Heart left ventricle (tissue), 13 donors: ENCODE measurements at regions not wholly inside any gene's neighbourhood (a gene's known extent, or its start where the extent isn't known, plus 50 kb on each side); places are given as distances from the start of the nearest gene placed in this dataset.

Source experiments
- POLR2A ChIP-seq, 2 donors: fragments of 450-650 bp; IDR thresholded peaks; one replicate each; pipeline ENCODE4 v1.6.1; 2017; ENCODE audit warnings: antibody characterized with exemption in 2 of 2, mild to moderate bottlenecking in 2 of 2, moderate library complexity in 2 of 2
- TF ChIP-seq, protein P1 (sequence below), 12 donors: fragments of 200-600 bp; sonication (generic) in 4 of 12; IDR thresholded peaks; one replicate each; pipeline versions ENCODE4 v1.5.0 to v1.8.0; 2018 to 2022; ENCODE audit warnings: antibody characterized with exemption in 12 of 12, mild to moderate bottlenecking in 5 of 12
- donor health status: ischemic (EF 13 %, LVEDD 7.1; RV severe dilation, severe dysfunction).
- donor health status: DM: no; HTN: yes; CAD: no.
- donor health status: DM: no; HTN: no; CAD: no.
- donor health status: ischemic (EF 25% LVEDD 6.9; RV normal size, moderate dysfunction).
- donor health status: ischemic (EF 25% LVEDD 5.7; RV mildly dilated, moderate dysfunction).
- donor health status: ischemic (EF 35%, LVEDD 5.7; RV mildly dilated, moderate dysfunction).
- donor health status: nonischemic (EF 11% LVEDD 7.7; RV severe dilation, severe dysfunction).
- donor health status: DM: yes; HTN: yes; CAD: no.
- donor health status: PGD.
- donor health status: ischemic (EF 29% LVEDD 5.4; RV normal size, mild dysfunction).
- donor health status: nonischemic (EF 23%, LVEDD 6.1; RV moderate dilation, normal function).

DNA sequence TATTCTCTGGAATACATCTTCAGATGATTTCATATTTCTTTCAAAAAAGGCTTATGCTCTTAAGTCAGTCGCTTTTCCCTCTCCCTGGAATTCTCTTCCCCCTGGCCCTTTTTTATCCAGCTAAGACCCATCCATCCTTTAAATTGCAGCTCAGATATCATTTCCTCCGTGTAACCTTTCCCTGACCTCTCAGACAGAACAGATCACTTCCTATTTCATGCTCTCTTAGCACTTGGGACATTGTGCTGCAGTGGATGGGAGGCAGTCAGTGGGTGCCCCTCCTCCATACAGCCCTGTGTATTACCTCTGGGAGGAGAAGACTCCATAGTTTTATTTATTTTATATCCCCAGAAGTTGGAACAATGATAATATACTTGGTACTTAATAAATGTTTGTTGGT is 423.4 kb downstream of the ISL1 start:
- no peak for TF ChIP-seq POLR2A (IDR thresholded peaks at IDR 0.05)
- TF ChIP-seq, protein P1, sequence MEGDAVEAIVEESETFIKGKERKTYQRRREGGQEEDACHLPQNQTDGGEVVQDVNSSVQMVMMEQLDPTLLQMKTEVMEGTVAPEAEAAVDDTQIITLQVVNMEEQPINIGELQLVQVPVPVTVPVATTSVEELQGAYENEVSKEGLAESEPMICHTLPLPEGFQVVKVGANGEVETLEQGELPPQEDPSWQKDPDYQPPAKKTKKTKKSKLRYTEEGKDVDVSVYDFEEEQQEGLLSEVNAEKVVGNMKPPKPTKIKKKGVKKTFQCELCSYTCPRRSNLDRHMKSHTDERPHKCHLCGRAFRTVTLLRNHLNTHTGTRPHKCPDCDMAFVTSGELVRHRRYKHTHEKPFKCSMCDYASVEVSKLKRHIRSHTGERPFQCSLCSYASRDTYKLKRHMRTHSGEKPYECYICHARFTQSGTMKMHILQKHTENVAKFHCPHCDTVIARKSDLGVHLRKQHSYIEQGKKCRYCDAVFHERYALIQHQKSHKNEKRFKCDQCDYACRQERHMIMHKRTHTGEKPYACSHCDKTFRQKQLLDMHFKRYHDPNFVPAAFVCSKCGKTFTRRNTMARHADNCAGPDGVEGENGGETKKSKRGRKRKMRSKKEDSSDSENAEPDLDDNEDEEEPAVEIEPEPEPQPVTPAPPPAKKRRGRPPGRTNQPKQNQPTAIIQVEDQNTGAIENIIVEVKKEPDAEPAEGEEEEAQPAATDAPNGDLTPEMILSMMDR (IDR thresholded peaks at IDR 0.05): no peak
